Body of pancreas (tissue), 4 donors: ENCODE measurements at regions not wholly inside any gene's neighbourhood (a gene's known extent, or its start where the extent isn't known, plus 50 kb on each side); places are given as distances from the start of the nearest gene placed in this dataset.

Source experiments
- ATAC-seq: fragments of 150-250 bp; one replicate; pipeline ENCODE4 v1.9.1; 2016
- DNase-seq, 4 donors: peaks; one replicate each; pipeline ENCODE4 v3.0.0-alpha.2; 2019
- H3K27ac ChIP-seq, 4 donors: fragments of 200-600 bp; sonication (generic); 1 replicate in 3 of 4; 2 replicates in 1 of 4; pipeline versions ENCODE4 v1.5.1 to v1.6.1; 2016 to 2019; ENCODE audit warnings: mild to moderate bottlenecking in 1 of 4, mixed read lengths in 1 of 4, moderate library complexity in 1 of 4
- H3K27me3 ChIP-seq, 2 donors: fragments of 200-600 bp; sonication (generic); one replicate each; pipeline ENCODE4 v1.6.0; 2016; ENCODE audit warnings: mild to moderate bottlenecking in 1 of 2
- H3K36me3 ChIP-seq, 2 donors: fragments of 200-600 bp; sonication (generic); replicated peaks in 1 of 2; 2 replicates each; pipeline ENCODE4 v1.5.1; 2016; ENCODE audit warnings: low read depth in 2 of 2; ENCODE audit not compliant: insufficient read depth in 1 of 2
- H3K4me1 ChIP-seq: fragments of 200-600 bp; sonication (generic); one replicate; pipeline ENCODE4 v1.6.0; 2016
- H3K4me3 ChIP-seq, 2 donors: fragments of 200-600 bp; sonication (generic); 1 replicate in 1 of 2; 2 replicates in 1 of 2; pipeline ENCODE4 v1.5.1; 2016 to 2019
- H3K9me3 ChIP-seq, 3 donors: fragments of 200-600 bp; sonication (generic); 1 replicate in 2 of 3; 2 replicates in 1 of 3; pipeline ENCODE4 v1.5.1; 2016
- POLR2A ChIP-seq, 3 donors: fragments of 450-650 bp; IDR thresholded peaks; one replicate each; pipeline ENCODE4 v1.6.1; 2016; ENCODE audit warnings: antibody characterized with exemption in 3 of 3, mild to moderate bottlenecking in 2 of 3
- WGBS, 2 donors: methylation state at CpG; one replicate each; pipeline ENCODE4 v1.1.5; 2017; 5-methylcytosine and 5-hydroxymethylcytosine counted together
- intact Hi-C: fragments of 100-400 bp; cut with DNase I; formaldehyde crosslinking; loops from one replicate; pipeline ENCODE4 v1.15.1; 2023
- TF ChIP-seq, protein P1 (sequence below), 7 experiments: fragments of 450-650 bp in 4 of 7; fragments of 200-600 bp in 3 of 7; sonication (generic) in 3 of 7; IDR thresholded peaks; one replicate each; pipeline ENCODE4 v1.5.1; 2016 to 2019; ENCODE audit warnings: antibody characterized with exemption in 7 of 7

- Histone ChIP-seq H3K4me1 (peaks cover 11% of the 10 kb centered on the region), H3K36me3 (no peaks in the 10 kb centered on the region), H3K27ac (no peak overlapping the region), H3K27me3 (no peaks in the 10 kb centered on the region), H3K4me3 (no peak overlapping the region), H3K9me3 (no peaks in the 10 kb centered on the region)
- TF ChIP-seq, protein P1, sequence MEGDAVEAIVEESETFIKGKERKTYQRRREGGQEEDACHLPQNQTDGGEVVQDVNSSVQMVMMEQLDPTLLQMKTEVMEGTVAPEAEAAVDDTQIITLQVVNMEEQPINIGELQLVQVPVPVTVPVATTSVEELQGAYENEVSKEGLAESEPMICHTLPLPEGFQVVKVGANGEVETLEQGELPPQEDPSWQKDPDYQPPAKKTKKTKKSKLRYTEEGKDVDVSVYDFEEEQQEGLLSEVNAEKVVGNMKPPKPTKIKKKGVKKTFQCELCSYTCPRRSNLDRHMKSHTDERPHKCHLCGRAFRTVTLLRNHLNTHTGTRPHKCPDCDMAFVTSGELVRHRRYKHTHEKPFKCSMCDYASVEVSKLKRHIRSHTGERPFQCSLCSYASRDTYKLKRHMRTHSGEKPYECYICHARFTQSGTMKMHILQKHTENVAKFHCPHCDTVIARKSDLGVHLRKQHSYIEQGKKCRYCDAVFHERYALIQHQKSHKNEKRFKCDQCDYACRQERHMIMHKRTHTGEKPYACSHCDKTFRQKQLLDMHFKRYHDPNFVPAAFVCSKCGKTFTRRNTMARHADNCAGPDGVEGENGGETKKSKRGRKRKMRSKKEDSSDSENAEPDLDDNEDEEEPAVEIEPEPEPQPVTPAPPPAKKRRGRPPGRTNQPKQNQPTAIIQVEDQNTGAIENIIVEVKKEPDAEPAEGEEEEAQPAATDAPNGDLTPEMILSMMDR (IDR thresholded peaks at IDR 0.05): no peak
- no peak for TF ChIP-seq POLR2A (IDR thresholded peaks at IDR 0.05)
- intact Hi-C loops: no loop called here
- no peak for ATAC-seq
- no peak for DNase-seq
Observed at GRCh38 chr1:217097819-217098218, 374.6 kb upstream of the ESRRG start.

DNA sequence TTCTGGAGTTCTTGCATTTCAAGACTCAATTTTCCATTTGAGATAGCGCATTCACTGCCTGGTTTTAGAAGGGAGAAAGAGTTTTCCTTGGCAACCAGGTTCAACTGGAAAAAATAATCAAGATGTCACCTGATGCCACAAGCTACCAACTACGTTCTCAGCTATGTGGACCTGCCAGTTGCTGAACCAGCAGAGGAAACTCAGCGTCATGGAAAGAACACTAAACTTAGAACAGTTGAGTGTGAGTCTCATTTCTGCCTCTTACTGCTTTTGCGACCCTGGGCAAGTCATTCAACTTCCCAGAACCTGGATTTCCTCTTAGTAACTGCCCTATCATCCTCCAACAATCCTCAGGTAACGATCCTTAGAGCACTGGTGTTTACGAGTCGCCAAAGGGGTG, 373.0 kb upstream of the ESRRG start:
- no peak for TF ChIP-seq POLR2A (IDR thresholded peaks at IDR 0.05)
- TF ChIP-seq, protein P1 (IDR thresholded peaks at IDR 0.05): no peak
- H3K4me3 ChIP-seq: no peak overlapping the region
- H3K9me3 ChIP-seq: no peaks in the 10 kb centered on the region
- H3K4me1 ChIP-seq: peaks cover 11% of the 10 kb centered on the region
- ATAC-seq (no peak), DNase-seq (no peak)
- 71 to 76% methylated on average over 7 of the region's 7 CpGs for WGBS, 2 donors
- intact Hi-C loops: no loop called here
- no peaks in the 10 kb centered on the region for H3K36me3 ChIP-seq
- H3K27ac ChIP-seq: peak overlapping the region in 3 of 4 donors; percentile 10 to 86 (median 39)
- no peaks in the 10 kb centered on the region for H3K27me3 ChIP-seq

- DNase-seq: peak in 1 of 4 donors; percentile 6
Observed at GRCh38 chr1:217095050-217095622, 371.9 kb upstream of the ESRRG start.

GRCh38 chr1:217091561-217091960, 368.3 kb upstream of the ESRRG start:
- H3K27ac ChIP-seq: peak overlapping the region; percentile 1 to 86 (median 76)
- no peak for DNase-seq

More at GRCh38 chr1:217095050-217095622, 371.9 kb upstream of the ESRRG start:
- intact Hi-C loops: no loop called here
- TF ChIP-seq POLR2A (IDR thresholded peaks at IDR 0.05): no peak
- TF ChIP-seq, protein P1 (IDR thresholded peaks at IDR 0.05): no peak
- no peak overlapping the region for H3K4me3 ChIP-seq
- no peaks in the 10 kb centered on the region for H3K36me3 ChIP-seq
- WGBS, 2 donors: 36 to 53% methylated on average over 2 of the region's 2 CpGs
- no peaks in the 10 kb centered on the region for H3K9me3 ChIP-seq
- H3K27me3 ChIP-seq: no peaks in the 10 kb centered on the region
- peaks cover 11% of the 10 kb centered on the region for H3K4me1 ChIP-seq
- peak; percentile 64 for ATAC-seq
- peak overlapping the region in 3 of 4 donors; percentile 38 to 86 (median 54) for H3K27ac ChIP-seq

More at GRCh38 chr1:217091561-217091960, 368.3 kb upstream of the ESRRG start:
- Histone ChIP-seq H3K36me3 (no peaks in the 10 kb centered on the region), H3K9me3 (no peaks in the 10 kb centered on the region), H3K4me3 (no peak overlapping the region), H3K27me3 (no peaks in the 10 kb centered on the region), H3K4me1 (peaks cover 14% of the 10 kb centered on the region)
- intact Hi-C loops: no loop called here
- no peak for TF ChIP-seq POLR2A (IDR thresholded peaks at IDR 0.05)
- TF ChIP-seq, protein P1 (IDR thresholded peaks at IDR 0.05): no peak
- WGBS, 2 donors: 49 to 52% methylated on average over 4 of the region's 4 CpGs
- no peak for ATAC-seq
